ENCODE measurements at regions not wholly inside any gene's neighbourhood (a gene's known extent, or its start where the extent isn't known, plus 50 kb on each side); places are given as distances from the start of the nearest gene placed in this dataset.

GRCh38 chr12:92506891-92507290, 195.9 kb upstream of the PLEKHG7 start:
- TF ChIP-seq, protein P1, sequence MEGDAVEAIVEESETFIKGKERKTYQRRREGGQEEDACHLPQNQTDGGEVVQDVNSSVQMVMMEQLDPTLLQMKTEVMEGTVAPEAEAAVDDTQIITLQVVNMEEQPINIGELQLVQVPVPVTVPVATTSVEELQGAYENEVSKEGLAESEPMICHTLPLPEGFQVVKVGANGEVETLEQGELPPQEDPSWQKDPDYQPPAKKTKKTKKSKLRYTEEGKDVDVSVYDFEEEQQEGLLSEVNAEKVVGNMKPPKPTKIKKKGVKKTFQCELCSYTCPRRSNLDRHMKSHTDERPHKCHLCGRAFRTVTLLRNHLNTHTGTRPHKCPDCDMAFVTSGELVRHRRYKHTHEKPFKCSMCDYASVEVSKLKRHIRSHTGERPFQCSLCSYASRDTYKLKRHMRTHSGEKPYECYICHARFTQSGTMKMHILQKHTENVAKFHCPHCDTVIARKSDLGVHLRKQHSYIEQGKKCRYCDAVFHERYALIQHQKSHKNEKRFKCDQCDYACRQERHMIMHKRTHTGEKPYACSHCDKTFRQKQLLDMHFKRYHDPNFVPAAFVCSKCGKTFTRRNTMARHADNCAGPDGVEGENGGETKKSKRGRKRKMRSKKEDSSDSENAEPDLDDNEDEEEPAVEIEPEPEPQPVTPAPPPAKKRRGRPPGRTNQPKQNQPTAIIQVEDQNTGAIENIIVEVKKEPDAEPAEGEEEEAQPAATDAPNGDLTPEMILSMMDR (IDR thresholded peaks at IDR 0.05), result no peak
- no peak for TF ChIP-seq POLR2A (IDR thresholded peaks at IDR 0.05)
- TF ChIP-seq POLR2AphosphoS5 (IDR thresholded peaks at IDR 0.05), result no peak
